ENCODE measurements at regions not wholly inside any gene's neighbourhood (a gene's known extent, or its start where the extent isn't known, plus 50 kb on each side); places are given as distances from the start of the nearest gene placed in this dataset.

GRCh38 chr3:152891678-152892077 is 56.7 kb downstream of the P2RY1 start:
- TF ChIP-seq CTCF (IDR thresholded peaks at IDR 0.05) (no peak), POLR2A (IDR thresholded peaks at IDR 0.05) (no peak)
